ENCODE measurements at regions not wholly inside any gene's neighbourhood (a gene's known extent, or its start where the extent isn't known, plus 50 kb on each side); places are given as distances from the start of the nearest gene placed in this dataset.

DNA sequence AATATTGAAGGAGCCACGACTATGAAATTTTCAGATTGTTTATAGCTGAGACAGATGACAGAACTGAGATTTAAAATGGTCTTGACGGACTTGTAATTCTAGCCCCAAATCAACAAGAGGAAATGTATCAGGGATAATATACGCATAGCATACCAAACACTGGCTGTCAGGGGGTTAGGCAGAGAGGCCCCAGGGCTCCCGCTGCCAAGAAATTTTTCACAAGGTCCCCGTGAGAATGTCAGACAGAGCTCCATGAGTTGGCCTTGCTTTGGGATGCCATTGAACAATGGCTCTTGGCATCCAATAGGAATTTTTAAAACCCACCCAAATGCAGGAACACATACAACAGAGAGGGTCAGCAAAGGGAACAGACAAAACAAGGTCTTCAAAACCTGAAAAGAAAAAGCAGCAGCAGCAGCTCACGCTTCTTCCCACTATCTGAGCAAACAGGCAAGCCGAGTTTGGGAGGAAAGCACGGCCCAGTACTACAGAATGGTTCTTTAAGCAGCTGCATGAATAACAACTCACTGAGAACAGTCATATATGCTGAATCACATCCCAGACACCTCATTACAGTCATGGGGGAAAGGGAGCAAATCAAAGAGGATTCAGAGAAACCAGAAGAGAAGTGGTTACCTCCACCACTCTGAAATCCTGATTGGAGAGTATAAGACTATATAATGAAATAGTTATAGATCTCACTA is 445.6 kb downstream of the RND3 start:
- H3K4me3 ChIP-seq (ENCODE audit: low read depth, low read length): no peak overlapping the region
- TF ChIP-seq, protein P1, sequence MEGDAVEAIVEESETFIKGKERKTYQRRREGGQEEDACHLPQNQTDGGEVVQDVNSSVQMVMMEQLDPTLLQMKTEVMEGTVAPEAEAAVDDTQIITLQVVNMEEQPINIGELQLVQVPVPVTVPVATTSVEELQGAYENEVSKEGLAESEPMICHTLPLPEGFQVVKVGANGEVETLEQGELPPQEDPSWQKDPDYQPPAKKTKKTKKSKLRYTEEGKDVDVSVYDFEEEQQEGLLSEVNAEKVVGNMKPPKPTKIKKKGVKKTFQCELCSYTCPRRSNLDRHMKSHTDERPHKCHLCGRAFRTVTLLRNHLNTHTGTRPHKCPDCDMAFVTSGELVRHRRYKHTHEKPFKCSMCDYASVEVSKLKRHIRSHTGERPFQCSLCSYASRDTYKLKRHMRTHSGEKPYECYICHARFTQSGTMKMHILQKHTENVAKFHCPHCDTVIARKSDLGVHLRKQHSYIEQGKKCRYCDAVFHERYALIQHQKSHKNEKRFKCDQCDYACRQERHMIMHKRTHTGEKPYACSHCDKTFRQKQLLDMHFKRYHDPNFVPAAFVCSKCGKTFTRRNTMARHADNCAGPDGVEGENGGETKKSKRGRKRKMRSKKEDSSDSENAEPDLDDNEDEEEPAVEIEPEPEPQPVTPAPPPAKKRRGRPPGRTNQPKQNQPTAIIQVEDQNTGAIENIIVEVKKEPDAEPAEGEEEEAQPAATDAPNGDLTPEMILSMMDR (conservative IDR thresholded peaks at IDR 0.05; ENCODE audit: low read depth, low read length): no peak
- DNase-seq (ENCODE audit: low read depth): no peak

DNA sequence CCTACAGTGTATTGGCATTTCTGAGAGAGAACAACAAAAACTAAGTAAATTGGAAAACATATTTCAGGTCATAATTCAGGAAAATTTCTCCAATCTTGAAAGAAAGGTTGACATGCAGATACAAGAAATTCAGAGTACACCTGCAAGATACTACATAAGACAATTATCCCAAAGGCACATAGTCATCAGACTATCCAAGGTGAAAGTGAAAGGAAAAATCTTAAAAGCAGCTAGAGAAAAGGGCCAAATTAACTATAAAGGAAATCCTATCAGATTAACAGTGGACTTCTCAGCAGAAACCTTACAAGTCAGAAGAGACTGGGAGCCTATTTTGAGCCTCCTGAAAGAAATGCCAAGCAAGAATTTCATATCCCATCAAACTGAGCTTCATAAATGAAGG is 449.0 kb upstream of the MMADHC start:
- no peak overlapping the region for H3K4me3 ChIP-seq (ENCODE audit: low read depth, low read length)
- peak; percentile 18 for DNase-seq (ENCODE audit: low read depth)
- TF ChIP-seq, protein P1 (conservative IDR thresholded peaks at IDR 0.05; ENCODE audit: low read depth, low read length): no peak

- H3K4me3 ChIP-seq (ENCODE audit: low read depth, low read length): no peak overlapping the region
- DNase-seq (ENCODE audit: low read depth): no peak
- TF ChIP-seq, protein P1 (conservative IDR thresholded peaks at IDR 0.05; ENCODE audit: low read depth, low read length): no peak
These were observed 447.1 kb upstream of the MMADHC start for GRCh38 chr2:150034665-150035064.

DNA sequence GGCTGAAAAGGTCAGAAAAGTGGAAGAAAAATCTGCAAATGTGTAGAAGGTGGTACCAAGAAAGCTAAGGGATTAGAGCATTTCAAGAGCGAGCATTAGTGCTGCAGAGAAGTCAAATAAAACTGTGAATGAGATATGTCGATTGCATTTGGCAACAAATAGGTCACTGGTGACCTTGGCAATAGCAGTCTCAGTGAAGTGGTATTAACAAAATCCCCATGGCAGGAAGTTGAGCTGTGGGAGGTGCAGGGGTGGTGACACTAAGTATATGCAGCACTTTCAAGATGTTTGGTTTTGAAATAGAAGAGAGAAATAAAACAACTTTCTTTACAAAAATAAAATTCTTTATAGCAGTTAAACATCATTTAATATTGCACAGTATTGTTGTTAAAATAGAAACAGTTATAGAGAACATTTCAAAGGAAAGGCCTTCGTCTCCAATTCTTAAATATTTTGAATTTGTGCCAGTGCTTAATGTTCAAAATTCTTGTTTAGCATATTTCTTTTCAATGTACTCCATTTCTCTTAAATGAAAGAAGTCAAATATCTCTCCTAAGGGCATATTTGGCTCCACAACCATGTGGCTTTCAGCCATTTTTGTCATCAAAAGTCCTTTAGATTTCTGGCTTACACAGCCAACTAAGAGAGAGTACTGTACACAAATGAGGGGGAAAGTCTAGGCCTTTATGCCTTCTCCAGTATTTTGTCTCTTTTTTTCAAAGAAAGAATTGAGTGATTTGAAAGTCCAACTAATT is 443.0 kb upstream of the MMADHC start:
- DNase-seq (ENCODE audit: low read depth): peak; percentile 33
- TF ChIP-seq, protein P1 (conservative IDR thresholded peaks at IDR 0.05; ENCODE audit: low read depth, low read length): no peak

GRCh38 chr2:150028322-150028721 is 440.7 kb upstream of the MMADHC start:
- no peak overlapping the region for H3K4me3 ChIP-seq (ENCODE audit: low read depth, low read length)
- DNase-seq (ENCODE audit: low read depth): no peak
- TF ChIP-seq, protein P1 (conservative IDR thresholded peaks at IDR 0.05; ENCODE audit: low read depth, low read length): no peak

More for the DNA sequence above, 443.0 kb upstream of the MMADHC start:
- H3K4me3 ChIP-seq (ENCODE audit: low read depth, low read length): no peak overlapping the region

DNA sequence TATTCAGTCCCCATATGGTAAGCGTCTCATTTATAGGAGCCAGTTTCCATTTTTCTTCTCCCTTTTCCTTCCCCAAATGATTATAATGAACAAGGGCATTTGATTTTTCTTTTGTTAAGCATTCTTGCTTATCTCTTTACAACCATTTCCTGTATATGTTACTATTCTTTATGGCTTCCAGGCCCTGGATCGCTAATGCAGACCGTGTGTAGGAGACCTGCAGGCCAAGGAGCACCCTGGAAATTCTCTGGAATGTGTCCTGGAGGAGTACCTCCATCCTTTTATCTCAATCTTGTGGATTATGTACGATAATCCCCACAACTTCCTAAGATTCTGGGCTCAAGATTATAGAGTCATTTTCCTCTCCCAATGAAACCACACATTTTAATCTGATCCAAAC is 439.6 kb upstream of the MMADHC start:
- TF ChIP-seq, protein P1 (conservative IDR thresholded peaks at IDR 0.05; ENCODE audit: low read depth, low read length): no peak
- no peak for DNase-seq (ENCODE audit: low read depth)
- no peak overlapping the region for H3K4me3 ChIP-seq (ENCODE audit: low read depth, low read length)
